SU-DHL-6 (cell line): ENCODE measurements at regions not wholly inside any gene's neighbourhood (a gene's known extent, or its start where the extent isn't known, plus 50 kb on each side); places are given as distances from the start of the nearest gene placed in this dataset.

Experiments
- H2AFZ ChIP-seq: fragments of 200-600 bp; sonication (generic); 2 replicates; pipeline ENCODE4 v1.6.1; 2014; ENCODE audit warnings: low read depth, mild to moderate bottlenecking, moderate library complexity, mixed read lengths, antibody characterized with exemption, low read length; ENCODE audit not compliant: severe bottlenecking
- H3F3A ChIP-seq: fragments of 200-600 bp; shearing (Covaris generic); 2 replicates; pipeline ENCODE4 v1.6.0; 2016; ENCODE audit warnings: antibody characterized with exemption, mild to moderate bottlenecking; ENCODE audit not compliant: insufficient read depth
- H3K27ac ChIP-seq: fragments of 200-600 bp; sonication (generic); 2 replicates; pipeline ENCODE4 v1.5.1; 2016; ENCODE audit warnings: low read depth, mild to moderate bottlenecking, low read length, moderate library complexity, mixed read lengths
- H3K27me3 ChIP-seq: fragments of 200-600 bp; sonication (generic), shearing (Covaris generic); 2 replicates; pipeline ENCODE4 v1.6.0; 2014; ENCODE audit warnings: mild to moderate bottlenecking, low read length
- H3K36me3 ChIP-seq: fragments of 200-600 bp; sonication (generic); 2 replicates; pipeline ENCODE4 v1.6.1; 2014; ENCODE audit warnings: mild to moderate bottlenecking, low read length, mixed read lengths
- H3K4me2 ChIP-seq: fragments of 300-600, 200-600 bp; shearing (Covaris generic), sonication (generic); 2 replicates; pipeline ENCODE4 v1.6.0; 2014; ENCODE audit warnings: low read length, low read depth, mild to moderate bottlenecking; ENCODE audit not compliant: poor library complexity, severe bottlenecking
- H3K4me3 ChIP-seq: fragments of 200-600 bp; sonication (generic); 2 replicates; pipeline ENCODE4 v1.5.1; 2014; ENCODE audit warnings: antibody characterized with exemption, low read length, mild to moderate bottlenecking, mixed read lengths; ENCODE audit not compliant: insufficient read depth, poor library complexity, severe bottlenecking
- H3K79me2 ChIP-seq: fragments of 200-600 bp; sonication (generic); 2 replicates; pipeline ENCODE4 v1.6.1; 2014; ENCODE audit warnings: mild to moderate bottlenecking, low read length, moderate library complexity; ENCODE audit not compliant: insufficient read depth
- H3K9ac ChIP-seq: fragments of 200-600 bp; sonication (generic); 2 replicates; pipeline ENCODE4 v1.7.0; 2014; ENCODE audit warnings: mild to moderate bottlenecking, low read length
- H3K9me2 ChIP-seq: fragments of 200-600 bp; sonication (generic); replicated peaks from 2 replicates; pipeline ENCODE4 v1.6.1; 2014; ENCODE audit warnings: low read length; ENCODE audit not compliant: insufficient read depth
- H3K9me3 ChIP-seq: fragments of 200-600 bp; sonication (generic); 2 replicates; pipeline ENCODE4 v1.6.1; 2014; ENCODE audit warnings: low read length, mixed read lengths; ENCODE audit not compliant: insufficient read depth
- H4K20me1 ChIP-seq: fragments of 200-600 bp; sonication (generic); 2 replicates; pipeline ENCODE4 v1.6.1; 2014; ENCODE audit warnings: low read depth, mild to moderate bottlenecking, antibody characterized with exemption, low read length, moderate library complexity, mixed read lengths
- EZH2phosphoT487 ChIP-seq: fragments of 200-600 bp; sonication (generic), shearing (Covaris generic); conservative IDR thresholded peaks from 2 replicates; pipeline ENCODE4 v1.6.1; 2018; ENCODE audit warnings: mild to moderate bottlenecking, antibody characterized with exemption, low read length, moderate library complexity, mixed read lengths
- TF ChIP-seq, protein P1 (sequence below): fragments of 200-600 bp; sonication (generic); IDR thresholded peaks from one replicate; pipeline ENCODE4 v1.5.1; 2017; ENCODE audit warnings: antibody characterized with exemption, mild to moderate bottlenecking, low read length, moderate library complexity; ENCODE audit not compliant: insufficient read depth, poor library complexity, severe bottlenecking

DNA sequence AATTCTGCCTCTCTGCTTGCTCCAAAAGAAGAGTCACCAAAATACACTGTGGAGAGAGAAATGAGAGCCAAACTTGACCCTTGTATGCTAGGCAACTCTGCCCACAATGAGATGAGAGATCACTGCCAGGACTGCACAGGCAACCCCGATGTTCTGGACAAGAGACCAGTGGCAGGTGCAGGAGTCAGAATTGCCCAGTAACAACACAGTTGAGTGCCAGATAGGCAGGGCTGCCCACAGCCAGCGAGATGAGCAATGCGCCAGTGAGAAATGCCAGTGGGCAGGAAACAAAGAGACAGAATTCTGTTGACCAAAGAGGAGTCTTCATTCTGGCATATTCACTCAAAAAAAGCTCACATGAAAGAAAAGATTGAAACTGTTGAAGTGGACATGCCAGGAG is 570.7 kb downstream of the CAAP1 start:
- no peak overlapping the region for H2AFZ ChIP-seq
- H3K4me2 ChIP-seq = no peak overlapping the region
- TF ChIP-seq, protein P1, sequence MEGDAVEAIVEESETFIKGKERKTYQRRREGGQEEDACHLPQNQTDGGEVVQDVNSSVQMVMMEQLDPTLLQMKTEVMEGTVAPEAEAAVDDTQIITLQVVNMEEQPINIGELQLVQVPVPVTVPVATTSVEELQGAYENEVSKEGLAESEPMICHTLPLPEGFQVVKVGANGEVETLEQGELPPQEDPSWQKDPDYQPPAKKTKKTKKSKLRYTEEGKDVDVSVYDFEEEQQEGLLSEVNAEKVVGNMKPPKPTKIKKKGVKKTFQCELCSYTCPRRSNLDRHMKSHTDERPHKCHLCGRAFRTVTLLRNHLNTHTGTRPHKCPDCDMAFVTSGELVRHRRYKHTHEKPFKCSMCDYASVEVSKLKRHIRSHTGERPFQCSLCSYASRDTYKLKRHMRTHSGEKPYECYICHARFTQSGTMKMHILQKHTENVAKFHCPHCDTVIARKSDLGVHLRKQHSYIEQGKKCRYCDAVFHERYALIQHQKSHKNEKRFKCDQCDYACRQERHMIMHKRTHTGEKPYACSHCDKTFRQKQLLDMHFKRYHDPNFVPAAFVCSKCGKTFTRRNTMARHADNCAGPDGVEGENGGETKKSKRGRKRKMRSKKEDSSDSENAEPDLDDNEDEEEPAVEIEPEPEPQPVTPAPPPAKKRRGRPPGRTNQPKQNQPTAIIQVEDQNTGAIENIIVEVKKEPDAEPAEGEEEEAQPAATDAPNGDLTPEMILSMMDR = no peak
- no peak for TF ChIP-seq EZH2phosphoT487
- H3K9ac ChIP-seq = no peak overlapping the region
- no peaks in the 10 kb centered on the region for H3K9me3 ChIP-seq
- no peaks in the 10 kb centered on the region for H4K20me1 ChIP-seq
- H3K79me2 ChIP-seq = no peaks in the 10 kb centered on the region
- no peaks in the 10 kb centered on the region for H3K36me3 ChIP-seq
- no peaks in the 10 kb centered on the region for H3K9me2 ChIP-seq
- no peak overlapping the region for H3K27ac ChIP-seq
- H3F3A ChIP-seq = no peaks in the 10 kb centered on the region
- no peak overlapping the region for H3K4me3 ChIP-seq
- no peaks in the 10 kb centered on the region for H3K27me3 ChIP-seq

DNA sequence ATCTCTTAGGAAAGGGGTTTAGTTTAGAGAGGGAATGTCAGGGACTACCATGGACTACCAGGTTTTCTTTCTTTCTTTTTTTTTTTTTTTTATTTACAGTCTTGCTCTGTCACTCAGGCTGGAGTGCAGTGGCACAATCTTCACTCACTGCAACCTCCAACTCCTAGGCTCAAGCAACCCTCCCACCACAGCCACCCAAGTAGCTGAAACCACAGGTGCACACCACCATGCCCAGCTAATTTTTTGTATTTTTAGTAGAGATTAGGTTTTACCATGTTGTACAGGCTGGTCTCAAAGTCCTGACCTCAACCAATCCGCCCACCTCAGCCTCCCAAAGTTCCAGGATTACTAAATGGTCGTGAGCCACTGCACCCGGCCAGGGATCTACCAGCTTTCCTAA is 572.7 kb downstream of the CAAP1 start:
- H3K9ac ChIP-seq = no peak overlapping the region
- no peak overlapping the region for H3K27ac ChIP-seq
- no peaks in the 10 kb centered on the region for H3K79me2 ChIP-seq

GRCh38 chr9:26313108-26313507 is 579.5 kb downstream of the CAAP1 start:
- H3K9ac ChIP-seq = no peak overlapping the region
- H3F3A ChIP-seq = no peaks in the 10 kb centered on the region
- H3K9me3 ChIP-seq = no peaks in the 10 kb centered on the region
- no peaks in the 10 kb centered on the region for H3K27me3 ChIP-seq
- no peak overlapping the region for H3K4me3 ChIP-seq
- H3K36me3 ChIP-seq = no peaks in the 10 kb centered on the region
- no peaks in the 10 kb centered on the region for H3K79me2 ChIP-seq
- no peak overlapping the region for H3K27ac ChIP-seq
- no peaks in the 10 kb centered on the region for H4K20me1 ChIP-seq
- no peaks in the 10 kb centered on the region for H3K9me2 ChIP-seq
- no peak overlapping the region for H3K4me2 ChIP-seq
- H2AFZ ChIP-seq = no peak overlapping the region
- TF ChIP-seq, protein P1 = no peak
- no peak for TF ChIP-seq EZH2phosphoT487

More for the DNA sequence above, 572.7 kb downstream of the CAAP1 start:
- Histone ChIP-seq H3K36me3 (no peaks in the 10 kb centered on the region), H3F3A (no peaks in the 10 kb centered on the region), H3K4me3 (no peak overlapping the region), H3K9me3 (no peaks in the 10 kb centered on the region), H3K4me2 (no peak overlapping the region), H3K27me3 (no peaks in the 10 kb centered on the region), H3K9me2 (no peaks in the 10 kb centered on the region), H4K20me1 (no peaks in the 10 kb centered on the region), H2AFZ (no peak overlapping the region)
- TF ChIP-seq, protein P1 = no peak
- TF ChIP-seq EZH2phosphoT487 = no peak
